SK-N-MC (cell line): ENCODE measurements at regions not wholly inside any gene's neighbourhood (a gene's known extent, or its start where the extent isn't known, plus 50 kb on each side); places are given as distances from the start of the nearest gene placed in this dataset.
"Not testable (repeated sequence)": the region's sequence is repeated elsewhere in the genome, so short reads cannot be mapped to it uniquely, and the experiment has no call there.

ENCODE experiments used
- EZH2 ChIP-seq: fragments of 200-600 bp; sonication (generic); IDR thresholded peaks from one replicate; pipeline ENCODE4 v1.6.1; 2017; ENCODE audit warnings: antibody characterized with exemption
- POLR2AphosphoS5 ChIP-seq: IDR thresholded peaks from 2 replicates; pipeline ENCODE4 v1.6.1; 2012; ENCODE audit warnings: mild to moderate bottlenecking, low read depth, low read length, borderline replicate concordance

DNA sequence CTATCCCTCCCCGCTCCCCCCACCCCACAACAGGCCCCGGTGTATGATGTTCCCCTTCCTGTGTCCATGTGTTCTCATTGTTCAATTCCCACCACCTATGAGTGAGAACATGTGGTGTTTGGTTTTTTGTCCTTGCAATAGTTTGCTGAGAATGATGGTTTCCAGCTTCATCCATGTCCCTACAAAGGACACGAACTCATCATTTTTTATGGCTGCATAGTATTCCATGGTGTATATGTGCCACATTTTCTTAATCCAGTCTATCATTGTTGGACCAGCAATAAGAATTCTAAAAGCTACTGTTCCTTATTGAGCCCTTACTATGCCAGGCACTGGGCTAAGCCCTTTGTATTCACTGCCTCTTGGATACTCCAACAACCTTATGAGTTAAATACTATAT, 411.2 kb downstream of the MED13L start:
- TF ChIP-seq POLR2AphosphoS5, EZH2: not testable (repeated sequence)
